Activated CD4-positive, alpha-beta T cell treated with anti-CD3 and anti-CD28 coated beads, Interleukin-2, amount 10 ng/mL, durations not matched to agents 7 days and 5 days (primary cell): ENCODE measurements at regions not wholly inside any gene's neighbourhood (a gene's known extent, or its start where the extent isn't known, plus 50 kb on each side); places are given as distances from the start of the nearest gene placed in this dataset.

Experiments used
- CTCF ChIA-PET: fragments of 350-600 bp; sonication (Branson Sonifier 250); formaldehyde crosslinking; loops from one replicate; lab custom pipeline; 2021; ENCODE audit warnings: antibody characterized with exemption; lab: Charles Lee
- POLR2A ChIA-PET: fragments of 350-600 bp; sonication (Branson Sonifier 250); formaldehyde crosslinking; loops from one replicate; lab custom pipeline; 2021; ENCODE audit warnings: antibody characterized with exemption; lab: Charles Lee
- DNase-seq: peaks from one replicate; pipeline ENCODE4 v3.0.0-alpha.2; 2020
- H3K27ac Mint-ChIP-seq: one replicate; pipeline ENCODE4 v1.8.0; 2021; ENCODE audit warnings: mild to moderate bottlenecking, moderate library complexity, mixed read lengths
- H3K27me3 Mint-ChIP-seq: one replicate; pipeline ENCODE4 v1.8.0; 2021; ENCODE audit warnings: mixed read lengths
- H3K36me3 Mint-ChIP-seq: one replicate; pipeline ENCODE4 v1.8.0; 2021; ENCODE audit warnings: low read depth, mixed read lengths
- H3K4me1 Mint-ChIP-seq: one replicate; pipeline ENCODE4 v1.8.0; 2021; ENCODE audit warnings: mixed read lengths
- H3K4me3 Mint-ChIP-seq: one replicate; pipeline ENCODE4 v1.8.0; 2021; ENCODE audit warnings: mild to moderate bottlenecking, moderate library complexity, mixed read lengths
- H3K9me3 Mint-ChIP-seq: one replicate; pipeline ENCODE4 v1.8.0; 2021; ENCODE audit warnings: mixed read lengths

DNA sequence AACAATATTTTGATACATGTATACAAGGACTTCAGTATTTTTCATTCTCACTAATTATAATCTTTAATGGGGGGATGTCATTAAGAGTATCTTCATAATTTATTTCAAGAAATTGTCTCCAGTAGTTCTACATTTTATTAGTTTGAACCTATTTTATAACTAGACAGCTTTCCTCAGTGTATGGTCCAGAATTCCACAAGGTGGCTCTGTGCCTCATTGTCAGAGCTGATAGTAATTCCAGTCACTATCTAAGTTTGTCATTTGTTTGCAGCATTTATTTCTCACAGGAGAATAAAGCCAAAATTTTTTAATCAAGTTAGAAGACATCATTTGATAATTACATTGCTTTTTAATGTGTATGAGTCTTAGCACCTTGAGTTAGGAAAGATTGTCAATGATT, 1633.0 kb upstream of the PCDH20 start:
- no peaks in the 10 kb centered on the region for H3K36me3 Mint-ChIP-seq
- H3K4me3 Mint-ChIP-seq: no peak overlapping the region
- ChIA-PET POLR2A (no interaction called here), CTCF (no interaction called here)
- H3K27me3 Mint-ChIP-seq: no peaks in the 10 kb centered on the region
- no peak for DNase-seq
- no peaks in the 10 kb centered on the region for H3K4me1 Mint-ChIP-seq
- no peak overlapping the region for H3K27ac Mint-ChIP-seq
- H3K9me3 Mint-ChIP-seq: peaks cover 5% of the 10 kb centered on the region

DNA sequence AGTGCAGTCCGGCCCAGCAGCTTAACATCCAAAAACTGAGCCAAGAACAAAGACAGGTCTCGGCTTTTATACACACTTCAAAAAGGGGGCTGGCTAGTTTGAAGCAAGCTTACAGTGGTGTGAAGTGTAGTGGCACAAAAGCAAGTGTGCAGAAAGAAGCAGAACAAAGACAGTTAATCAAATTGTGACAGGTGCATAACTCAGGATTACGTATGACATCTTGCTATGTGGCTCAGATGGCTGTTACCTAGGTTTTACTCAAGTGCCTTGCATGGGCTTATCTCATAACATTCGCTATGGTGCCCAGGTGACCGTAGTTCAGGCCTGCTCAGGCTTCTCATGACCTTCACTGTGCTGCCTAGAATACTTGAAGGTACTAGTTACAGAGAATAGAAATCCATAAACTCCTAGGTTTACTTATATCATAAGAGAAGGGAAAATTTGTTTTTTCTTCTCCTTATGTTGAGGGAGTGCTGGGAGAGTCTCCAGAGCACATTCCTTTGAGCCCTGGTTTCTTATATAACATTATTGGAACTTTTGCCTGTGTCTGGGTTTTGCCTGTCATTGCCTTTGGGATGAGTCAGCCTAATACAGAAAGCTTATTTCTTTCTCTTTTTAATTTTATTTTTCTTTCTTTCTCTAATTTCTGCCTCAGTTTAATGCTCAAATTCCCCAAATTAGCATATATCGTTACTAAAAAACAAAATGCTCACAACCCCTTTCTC, 1629.1 kb upstream of the PCDH20 start:
- Mint-ChIP-seq H3K27ac (no peak overlapping the region), H3K9me3 (peaks cover 11% of the 10 kb centered on the region), H3K4me1 (no peaks in the 10 kb centered on the region), H3K4me3 (no peak overlapping the region), H3K36me3 (no peaks in the 10 kb centered on the region), H3K27me3 (no peaks in the 10 kb centered on the region)
- ChIA-PET POLR2A (no interaction called here), CTCF (no interaction called here)
- DNase-seq: no peak

GRCh38 chr13:63042686-63043085, 1627.0 kb upstream of the PCDH20 start:
- Mint-ChIP-seq H3K4me3 (no peak overlapping the region), H3K9me3 (peaks cover 12% of the 10 kb centered on the region), H3K36me3 (no peaks in the 10 kb centered on the region), H3K27me3 (no peaks in the 10 kb centered on the region), H3K27ac (no peak overlapping the region), H3K4me1 (no peaks in the 10 kb centered on the region)
- no peak for DNase-seq
- ChIA-PET CTCF (no interaction called here), POLR2A (no interaction called here)

GRCh38 chr13:63041640-63042414, 1626.2 kb upstream of the PCDH20 start:
- POLR2A ChIA-PET: no interaction called here
- no peak for DNase-seq
- Mint-ChIP-seq H3K4me1 (no peaks in the 10 kb centered on the region), H3K27me3 (no peaks in the 10 kb centered on the region), H3K36me3 (no peaks in the 10 kb centered on the region), H3K27ac (no peak overlapping the region), H3K9me3 (peaks cover 12% of the 10 kb centered on the region), H3K4me3 (no peak overlapping the region)
- CTCF ChIA-PET: no interaction called here

DNA sequence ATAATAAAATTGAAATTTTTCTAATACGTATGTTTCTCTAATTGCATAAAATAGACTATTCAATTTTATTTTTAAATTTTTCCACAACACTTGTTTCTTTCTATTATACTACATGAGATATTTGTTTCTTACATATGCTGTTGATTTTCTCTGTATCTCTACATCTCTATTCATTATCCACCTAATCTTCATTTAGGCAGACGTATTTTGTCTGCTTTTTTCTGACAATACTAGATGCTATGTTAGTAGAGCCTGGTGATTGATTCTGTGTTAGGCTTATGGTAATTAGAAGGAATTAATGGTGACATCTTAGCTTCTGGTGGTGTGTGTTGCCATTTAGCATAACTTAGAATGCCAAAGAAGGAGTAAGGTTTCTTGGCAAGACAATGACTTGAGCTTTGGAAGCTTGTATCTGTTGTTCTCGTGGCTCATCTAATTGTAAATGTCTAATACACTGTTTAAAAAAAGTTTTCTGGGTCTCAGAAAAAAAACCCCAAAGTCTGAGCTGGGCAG, 1610.7 kb upstream of the PCDH20 start:
- Mint-ChIP-seq H3K4me1 (no peaks in the 10 kb centered on the region), H3K4me3 (no peak overlapping the region), H3K9me3 (peaks cover 4% of the 10 kb centered on the region), H3K36me3 (no peaks in the 10 kb centered on the region), H3K27ac (no peak overlapping the region), H3K27me3 (no peaks in the 10 kb centered on the region)
- CTCF ChIA-PET: no interaction called here
- POLR2A ChIA-PET: no interaction called here
- DNase-seq: no peak

DNA sequence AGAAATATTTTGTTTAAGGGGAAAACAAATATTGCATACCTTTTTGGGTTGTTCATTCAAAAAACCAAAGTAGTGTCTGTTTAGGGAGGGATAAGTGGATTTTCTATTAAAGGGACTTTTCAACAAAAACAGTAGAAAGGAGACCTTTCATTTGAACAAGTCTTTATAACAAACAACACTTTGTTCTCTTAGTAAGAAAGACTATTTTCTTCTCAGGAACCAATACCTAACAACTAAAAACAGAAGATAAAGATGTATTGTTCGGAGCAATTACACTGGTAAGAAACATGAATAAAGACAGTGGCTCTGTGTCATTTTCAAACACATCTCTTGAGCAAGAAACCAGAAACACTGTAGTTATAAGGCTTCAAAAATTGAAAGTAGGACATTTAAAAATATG, 1610.1 kb upstream of the PCDH20 start:
- Mint-ChIP-seq H3K4me3 (no peak overlapping the region), H3K27me3 (no peaks in the 10 kb centered on the region), H3K4me1 (no peaks in the 10 kb centered on the region), H3K27ac (no peak overlapping the region), H3K9me3 (peaks cover 4% of the 10 kb centered on the region), H3K36me3 (no peaks in the 10 kb centered on the region)
- ChIA-PET POLR2A (no interaction called here), CTCF (no interaction called here)
- DNase-seq: no peak

DNA sequence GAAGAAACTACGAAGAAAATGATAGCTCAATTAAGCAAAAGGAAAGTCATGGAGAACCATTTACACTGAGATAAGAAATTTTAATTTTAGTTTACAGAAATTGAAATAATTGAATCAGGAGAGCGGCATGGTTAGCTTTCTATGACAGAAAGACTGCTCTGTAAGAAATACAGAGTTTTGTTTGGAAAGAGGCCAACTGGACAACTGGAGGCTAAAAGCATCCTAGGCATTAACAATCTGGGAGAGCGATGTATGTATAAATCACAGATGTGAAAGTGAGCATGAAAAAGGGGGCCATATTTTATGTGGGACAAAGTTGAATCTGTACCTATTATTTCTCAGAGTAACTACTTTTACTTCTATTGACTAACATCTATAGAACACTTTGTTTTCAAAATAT, 1608.8 kb upstream of the PCDH20 start:
- POLR2A ChIA-PET: no interaction called here
- H3K9me3 Mint-ChIP-seq: peaks cover 4% of the 10 kb centered on the region

DNA sequence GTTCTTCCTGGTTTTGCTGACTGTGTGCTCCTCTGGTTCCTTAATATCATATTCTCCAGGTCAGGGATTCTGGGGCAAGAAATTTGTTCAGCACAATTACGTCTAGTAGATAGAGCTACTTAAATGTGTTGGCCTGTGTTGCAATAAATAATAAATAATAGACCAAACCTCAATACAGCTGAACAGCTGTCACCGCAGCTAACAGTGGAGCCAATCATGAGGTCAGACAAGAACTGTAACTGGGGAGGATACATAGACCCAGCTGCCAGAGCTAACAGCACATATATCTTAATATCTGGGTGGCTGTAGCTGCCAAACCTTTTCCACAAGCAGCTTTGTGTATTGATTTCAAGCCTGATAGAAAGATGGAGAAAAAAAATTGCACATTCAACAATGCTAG, 1596.3 kb upstream of the PCDH20 start:
- Mint-ChIP-seq H3K9me3 (peaks cover 24% of the 10 kb centered on the region), H3K4me1 (no peaks in the 10 kb centered on the region), H3K36me3 (no peaks in the 10 kb centered on the region), H3K4me3 (no peak overlapping the region), H3K27ac (no peak overlapping the region), H3K27me3 (no peaks in the 10 kb centered on the region)
- POLR2A ChIA-PET: no interaction called here
- DNase-seq: no peak
- CTCF ChIA-PET: no interaction called here

More for the DNA sequence above, 1608.8 kb upstream of the PCDH20 start:
- Mint-ChIP-seq H3K4me1 (no peaks in the 10 kb centered on the region), H3K4me3 (no peak overlapping the region), H3K27me3 (no peaks in the 10 kb centered on the region), H3K27ac (no peak overlapping the region), H3K36me3 (no peaks in the 10 kb centered on the region)
- DNase-seq: no peak
- CTCF ChIA-PET: no interaction called here

DNA sequence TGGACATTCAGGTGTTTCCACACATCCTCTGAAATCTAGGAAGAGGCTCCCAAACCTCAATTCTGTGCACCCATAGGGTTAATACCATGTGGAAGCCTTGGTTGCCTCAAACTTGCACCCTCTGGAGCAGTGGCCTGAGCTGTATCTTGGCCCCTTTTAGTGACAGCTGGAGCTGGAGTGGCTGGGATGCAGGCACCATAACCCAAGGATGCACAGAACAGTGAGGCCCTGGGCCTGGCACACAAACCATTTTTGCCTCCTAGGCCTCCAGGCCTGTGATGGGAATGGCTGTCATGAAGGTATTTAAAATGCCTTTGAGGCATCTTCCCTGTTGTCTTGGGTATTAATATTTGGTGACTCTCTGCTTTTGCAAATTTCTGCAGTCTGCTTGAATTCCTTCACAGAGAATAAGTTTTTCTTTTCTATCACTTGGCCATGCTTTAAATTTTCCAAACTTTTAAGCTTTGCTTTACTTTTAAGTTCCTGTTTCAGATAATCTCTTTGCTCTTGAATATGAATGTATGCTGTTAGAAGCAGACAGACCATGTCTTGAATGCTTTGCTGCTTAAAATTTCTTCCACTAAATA, 1594.5 kb upstream of the PCDH20 start:
- no peaks in the 10 kb centered on the region for H3K36me3 Mint-ChIP-seq
- no peaks in the 10 kb centered on the region for H3K27me3 Mint-ChIP-seq
- POLR2A ChIA-PET: no interaction called here
- H3K4me1 Mint-ChIP-seq: no peaks in the 10 kb centered on the region
- DNase-seq: no peak
- CTCF ChIA-PET: no interaction called here
- no peak overlapping the region for H3K27ac Mint-ChIP-seq
- no peak overlapping the region for H3K4me3 Mint-ChIP-seq
- peaks cover 28% of the 10 kb centered on the region for H3K9me3 Mint-ChIP-seq

DNA sequence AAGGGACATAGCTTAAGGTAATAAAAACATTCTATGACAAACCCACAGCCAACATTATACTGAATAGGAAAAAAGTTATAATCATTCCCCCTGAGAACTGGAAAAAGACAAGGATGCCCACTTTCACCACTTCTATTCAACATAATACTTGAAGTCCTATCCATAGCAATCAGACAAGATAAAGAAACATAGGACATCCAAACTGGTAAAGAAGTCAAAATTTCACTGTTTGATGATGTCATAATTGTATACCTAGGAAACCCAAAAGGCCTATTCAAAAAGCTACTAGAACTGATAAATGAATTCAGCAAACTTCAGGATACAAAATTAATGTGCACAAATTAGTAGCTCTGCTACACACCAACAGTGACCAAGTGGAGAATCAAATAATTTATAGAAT, 1590.0 kb upstream of the PCDH20 start:
- CTCF ChIA-PET: no interaction called here
- H3K27ac Mint-ChIP-seq: no peak overlapping the region
- no peaks in the 10 kb centered on the region for H3K36me3 Mint-ChIP-seq
- no peaks in the 10 kb centered on the region for H3K4me1 Mint-ChIP-seq
- no peak overlapping the region for H3K4me3 Mint-ChIP-seq
- peaks cover 31% of the 10 kb centered on the region for H3K9me3 Mint-ChIP-seq
- POLR2A ChIA-PET: no interaction called here
- H3K27me3 Mint-ChIP-seq: no peaks in the 10 kb centered on the region
- no peak for DNase-seq

DNA sequence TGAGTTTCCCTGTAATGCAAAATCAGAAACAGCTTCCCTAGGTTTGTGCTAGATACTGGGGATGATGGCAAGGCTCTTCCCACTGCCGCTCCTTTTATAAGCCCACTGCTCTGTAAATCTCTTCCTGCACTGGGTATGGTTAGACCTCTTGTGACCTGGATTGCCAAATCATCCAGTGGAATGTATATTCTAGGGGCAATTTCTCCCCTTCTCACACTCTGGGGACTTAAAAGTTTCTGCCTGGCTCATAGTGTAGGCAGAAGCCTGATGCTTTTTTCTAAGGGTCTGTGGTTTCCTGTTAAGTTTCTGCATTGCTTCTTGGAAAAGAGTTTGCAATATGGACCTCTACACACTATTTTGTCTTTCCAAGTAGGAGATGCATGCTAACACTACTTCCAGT, 1582.0 kb upstream of the PCDH20 start:
- Mint-ChIP-seq H3K36me3 (no peaks in the 10 kb centered on the region), H3K9me3 (peaks cover 9% of the 10 kb centered on the region), H3K27ac (no peak overlapping the region), H3K27me3 (no peaks in the 10 kb centered on the region), H3K4me1 (no peaks in the 10 kb centered on the region), H3K4me3 (no peak overlapping the region)
- CTCF ChIA-PET: no interaction called here
- POLR2A ChIA-PET: no interaction called here
- DNase-seq: no peak

DNA sequence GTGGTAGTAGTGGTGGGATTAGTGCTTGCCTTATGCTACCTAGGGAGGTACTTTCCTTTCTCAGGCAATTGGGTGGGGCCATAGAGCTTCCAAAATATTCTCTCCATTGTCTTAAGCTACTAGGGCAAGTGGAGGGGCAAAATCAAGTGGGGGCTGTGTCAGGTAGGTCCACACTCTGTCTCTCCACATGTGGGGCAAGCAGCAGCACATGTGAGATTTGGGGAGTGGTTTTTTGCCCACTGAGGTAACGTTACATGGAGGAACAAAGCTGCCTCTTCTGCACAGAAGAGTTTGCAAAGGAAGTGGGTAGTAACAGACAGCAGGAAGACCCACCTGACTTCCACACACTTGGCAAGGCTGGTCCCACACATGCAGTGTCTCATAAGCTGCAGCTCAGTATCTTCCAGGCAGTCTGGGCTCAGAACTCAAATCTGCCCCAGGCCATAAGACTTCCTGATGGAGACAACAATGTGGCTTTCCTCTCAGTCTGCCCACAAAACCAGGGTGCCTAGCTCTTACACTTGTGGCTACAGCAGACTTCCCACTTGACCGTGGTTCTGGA, 1581.5 kb upstream of the PCDH20 start:
- Mint-ChIP-seq H3K4me3 (no peak overlapping the region), H3K27ac (no peak overlapping the region)
- CTCF ChIA-PET: no interaction called here

GRCh38 chr13:62973804-62974203, 1558.2 kb upstream of the PCDH20 start:
- Mint-ChIP-seq H3K36me3 (no peaks in the 10 kb centered on the region), H3K9me3 (peaks cover 3% of the 10 kb centered on the region), H3K4me1 (no peaks in the 10 kb centered on the region), H3K27me3 (no peaks in the 10 kb centered on the region), H3K27ac (no peak overlapping the region), H3K4me3 (no peak overlapping the region)
- ChIA-PET CTCF (no interaction called here), POLR2A (no interaction called here)
- DNase-seq: no peak

More for the DNA sequence above, 1581.5 kb upstream of the PCDH20 start:
- Mint-ChIP-seq H3K27me3 (no peaks in the 10 kb centered on the region), H3K9me3 (peaks cover 9% of the 10 kb centered on the region), H3K4me1 (no peaks in the 10 kb centered on the region), H3K36me3 (no peaks in the 10 kb centered on the region)
- no peak for DNase-seq
- POLR2A ChIA-PET: no interaction called here
